Activated naive CD4-positive, alpha-beta T cell treated with anti-CD3 and anti-CD28 coated beads for 36 hours (primary cell): ENCODE measurements at regions not wholly inside any gene's neighbourhood (a gene's known extent, or its start where the extent isn't known, plus 50 kb on each side); places are given as distances from the start of the nearest gene placed in this dataset.
"Not testable (repeated sequence)": the region's sequence is repeated elsewhere in the genome, so short reads cannot be mapped to it uniquely, and the experiment has no call there.

Experiments used
- CTCF ChIA-PET: fragments of 350-600 bp; sonication (Branson Sonifier 250); formaldehyde crosslinking; loops from one replicate; lab custom pipeline; 2021; ENCODE audit warnings: antibody characterized with exemption; lab: Charles Lee
- DNase-seq: peaks from one replicate; pipeline ENCODE4 v3.0.0-alpha.2; 2020
- H3K27ac Mint-ChIP-seq: one replicate; pipeline ENCODE4 v1.8.0; 2021; ENCODE audit warnings: mild to moderate bottlenecking, mixed read lengths
- H3K27me3 Mint-ChIP-seq: one replicate; pipeline ENCODE4 v1.8.0; 2021; ENCODE audit warnings: low read depth, mixed read lengths
- H3K36me3 Mint-ChIP-seq: one replicate; pipeline ENCODE4 v1.8.0; 2021; ENCODE audit warnings: low read depth, mixed read lengths
- H3K4me1 Mint-ChIP-seq: one replicate; pipeline ENCODE4 v1.8.0; 2021; ENCODE audit warnings: low read depth, mixed read lengths
- H3K4me3 Mint-ChIP-seq: one replicate; pipeline ENCODE4 v1.8.0; 2021; ENCODE audit warnings: mild to moderate bottlenecking, moderate library complexity, mixed read lengths
- H3K9me3 Mint-ChIP-seq: one replicate; pipeline ENCODE4 v1.8.0; 2021; ENCODE audit warnings: mixed read lengths
- intact Hi-C: fragments of 100-400 bp; cut with micrococcal nuclease; formaldehyde crosslinking; loops from one replicate; pipeline ENCODE4 v1.15.1; 2023

GRCh38 chr1:106406114-106406513 lies 650.4 kb upstream of the PRMT6 start:
- Mint-ChIP-seq H3K36me3 (no peaks in the 10 kb centered on the region), H3K27ac (no peak overlapping the region), H3K4me1 (no peaks in the 10 kb centered on the region), H3K4me3 (no peak overlapping the region), H3K9me3 (no peaks in the 10 kb centered on the region), H3K27me3 (no peaks in the 10 kb centered on the region)
- intact Hi-C loops, result no loop called here
- CTCF ChIA-PET, result no interaction called here
- DNase-seq, result no peak

- H3K4me3 Mint-ChIP-seq, H3K4me1 Mint-ChIP-seq, CTCF ChIA-PET, H3K36me3 Mint-ChIP-seq, DNase-seq, intact Hi-C loops, H3K27ac Mint-ChIP-seq, H3K9me3 Mint-ChIP-seq, H3K27me3 Mint-ChIP-seq: not testable (repeated sequence)
Observed at GRCh38 chr1:106412321-106412720, 644.2 kb upstream of the PRMT6 start.

GRCh38 chr1:106435269-106435668 lies 621.2 kb upstream of the PRMT6 start:
- Mint-ChIP-seq H3K27ac (no peak overlapping the region), H3K27me3 (no peaks in the 10 kb centered on the region), H3K4me1 (no peaks in the 10 kb centered on the region), H3K4me3 (no peak overlapping the region), H3K36me3 (no peaks in the 10 kb centered on the region), H3K9me3 (peaks cover 3% of the 10 kb centered on the region)
- CTCF ChIA-PET, result no interaction called here
- intact Hi-C loops, result no loop called here
- DNase-seq, result no peak

GRCh38 chr1:106439475-106439874 lies 617.0 kb upstream of the PRMT6 start:
- Mint-ChIP-seq H3K4me3 (no peak overlapping the region), H3K36me3 (no peaks in the 10 kb centered on the region), H3K4me1 (no peaks in the 10 kb centered on the region), H3K27ac (no peak overlapping the region), H3K27me3 (no peaks in the 10 kb centered on the region), H3K9me3 (peaks cover 4% of the 10 kb centered on the region)
- no peak for DNase-seq
- CTCF ChIA-PET, result no interaction called here
- intact Hi-C loops, result no loop called here

GRCh38 chr1:106447466-106447865 lies 609.0 kb upstream of the PRMT6 start:
- no peak overlapping the region for H3K4me3 Mint-ChIP-seq
- CTCF ChIA-PET, result interaction anchor here (0.6 to 0.7 kb wide), 3 partner anchors 15 to 541 kb away, joined by 4 to 5 read pairs (median 4); no protein-coding TSS in a partner anchor
- no peak overlapping the region for H3K27ac Mint-ChIP-seq
- intact Hi-C loops, result no loop called here
- H3K9me3 Mint-ChIP-seq, result peaks cover 6% of the 10 kb centered on the region
- no peaks in the 10 kb centered on the region for H3K36me3 Mint-ChIP-seq
- no peaks in the 10 kb centered on the region for H3K27me3 Mint-ChIP-seq
- DNase-seq, result no peak
- H3K4me1 Mint-ChIP-seq, result no peaks in the 10 kb centered on the region

- H3K4me1 Mint-ChIP-seq, result no peaks in the 10 kb centered on the region
- CTCF ChIA-PET, result no interaction called here
Observed at GRCh38 chr1:106456832-106457231, 599.6 kb upstream of the PRMT6 start.

GRCh38 chr1:106457368-106457767 lies 599.1 kb upstream of the PRMT6 start:
- CTCF ChIA-PET, result no interaction called here

More at GRCh38 chr1:106456832-106457231, 599.6 kb upstream of the PRMT6 start:
- H3K36me3 Mint-ChIP-seq, result no peaks in the 10 kb centered on the region
- H3K9me3 Mint-ChIP-seq, result peaks cover 1% of the 10 kb centered on the region
- H3K27me3 Mint-ChIP-seq, result no peaks in the 10 kb centered on the region
- intact Hi-C loops, result no loop called here
- no peak for DNase-seq
- no peak overlapping the region for H3K4me3 Mint-ChIP-seq
- H3K27ac Mint-ChIP-seq, result no peak overlapping the region

GRCh38 chr1:106458866-106459265 lies 597.6 kb upstream of the PRMT6 start:
- intact Hi-C loops, result no loop called here
- Mint-ChIP-seq H3K36me3 (no peaks in the 10 kb centered on the region), H3K27me3 (no peaks in the 10 kb centered on the region), H3K4me3 (no peak overlapping the region), H3K9me3 (no peaks in the 10 kb centered on the region), H3K4me1 (no peaks in the 10 kb centered on the region), H3K27ac (no peak overlapping the region)
- no peak for DNase-seq
- CTCF ChIA-PET, result no interaction called here

More at GRCh38 chr1:106457368-106457767, 599.1 kb upstream of the PRMT6 start:
- intact Hi-C loops, result no loop called here
- Mint-ChIP-seq H3K27ac (no peak overlapping the region), H3K36me3 (no peaks in the 10 kb centered on the region), H3K4me3 (no peak overlapping the region), H3K27me3 (no peaks in the 10 kb centered on the region), H3K4me1 (no peaks in the 10 kb centered on the region), H3K9me3 (peaks cover 1% of the 10 kb centered on the region)
- no peak for DNase-seq

GRCh38 chr1:106459418-106459817 lies 597.1 kb upstream of the PRMT6 start:
- CTCF ChIA-PET, result no interaction called here
- Mint-ChIP-seq H3K36me3 (no peaks in the 10 kb centered on the region), H3K27me3 (no peaks in the 10 kb centered on the region), H3K9me3 (no peaks in the 10 kb centered on the region), H3K4me3 (no peak overlapping the region), H3K4me1 (no peaks in the 10 kb centered on the region), H3K27ac (no peak overlapping the region)
- intact Hi-C loops, result no loop called here
- DNase-seq, result no peak

GRCh38 chr1:106465666-106466065 lies 590.8 kb upstream of the PRMT6 start:
- no peaks in the 10 kb centered on the region for H3K4me1 Mint-ChIP-seq
- no peak overlapping the region for H3K27ac Mint-ChIP-seq
- intact Hi-C loops, result no loop called here
- H3K27me3 Mint-ChIP-seq, result no peaks in the 10 kb centered on the region
- CTCF ChIA-PET, result no interaction called here
- no peak overlapping the region for H3K4me3 Mint-ChIP-seq
- DNase-seq, result no peak
- H3K9me3 Mint-ChIP-seq, result peaks cover 19% of the 10 kb centered on the region
- H3K36me3 Mint-ChIP-seq, result no peaks in the 10 kb centered on the region

GRCh38 chr1:106480629-106481028 lies 575.8 kb upstream of the PRMT6 start:
- no peak overlapping the region for H3K27ac Mint-ChIP-seq
- peaks cover 26% of the 10 kb centered on the region for H3K9me3 Mint-ChIP-seq
- intact Hi-C loops, result no loop called here
- H3K27me3 Mint-ChIP-seq, result no peaks in the 10 kb centered on the region
- DNase-seq, result no peak
- no peak overlapping the region for H3K4me3 Mint-ChIP-seq
- H3K4me1 Mint-ChIP-seq, result no peaks in the 10 kb centered on the region
- CTCF ChIA-PET, result no interaction called here
- no peaks in the 10 kb centered on the region for H3K36me3 Mint-ChIP-seq

GRCh38 chr1:106492880-106493279 lies 563.6 kb upstream of the PRMT6 start:
- no peaks in the 10 kb centered on the region for H3K27me3 Mint-ChIP-seq
- H3K27ac Mint-ChIP-seq, result no peak overlapping the region
- no peak overlapping the region for H3K4me3 Mint-ChIP-seq
- H3K4me1 Mint-ChIP-seq, result no peaks in the 10 kb centered on the region
- DNase-seq, result no peak
- intact Hi-C loops, result no loop called here
- peaks cover 9% of the 10 kb centered on the region for H3K9me3 Mint-ChIP-seq
- no peaks in the 10 kb centered on the region for H3K36me3 Mint-ChIP-seq
- CTCF ChIA-PET, result no interaction called here

- intact Hi-C loops, result no loop called here
- H3K27me3 Mint-ChIP-seq, result no peaks in the 10 kb centered on the region
- H3K4me1 Mint-ChIP-seq, result no peaks in the 10 kb centered on the region
- H3K9me3 Mint-ChIP-seq, result peaks cover 6% of the 10 kb centered on the region
- H3K36me3 Mint-ChIP-seq, result no peaks in the 10 kb centered on the region
- CTCF ChIA-PET, result no interaction called here
- DNase-seq, result no peak
- no peak overlapping the region for H3K27ac Mint-ChIP-seq
- H3K4me3 Mint-ChIP-seq, result no peak overlapping the region
Observed at GRCh38 chr1:106494646-106495045, 561.8 kb upstream of the PRMT6 start.

GRCh38 chr1:106498238-106498637 lies 558.2 kb upstream of the PRMT6 start:
- CTCF ChIA-PET, result no interaction called here
- H3K4me1 Mint-ChIP-seq, result no peaks in the 10 kb centered on the region
- H3K27ac Mint-ChIP-seq, result no peak overlapping the region
- no peaks in the 10 kb centered on the region for H3K27me3 Mint-ChIP-seq
- DNase-seq, result no peak
- intact Hi-C loops, result no loop called here
- no peaks in the 10 kb centered on the region for H3K36me3 Mint-ChIP-seq
- H3K4me3 Mint-ChIP-seq, result no peak overlapping the region
- peaks cover 6% of the 10 kb centered on the region for H3K9me3 Mint-ChIP-seq
